HG03103 (cell line): ENCODE measurements at regions not wholly inside any gene's neighbourhood (a gene's known extent, or its start where the extent isn't known, plus 50 kb on each side); places are given as distances from the start of the nearest gene placed in this dataset.

Experiments used
- ATAC-seq: cut with Tn5 transposase; IDR thresholded peaks from one replicate; pipeline ENCODE4 v1.9.1; 2021; ENCODE audit warnings: low read depth; ENCODE audit not compliant: unreplicated experiment

GRCh38 chr6:92559003-92559402 is 860.4 kb downstream of the EPHA7 start:
- ATAC-seq = no peak

GRCh38 chr6:92550501-92550900 is 868.9 kb downstream of the EPHA7 start:
- no peak for ATAC-seq

DNA sequence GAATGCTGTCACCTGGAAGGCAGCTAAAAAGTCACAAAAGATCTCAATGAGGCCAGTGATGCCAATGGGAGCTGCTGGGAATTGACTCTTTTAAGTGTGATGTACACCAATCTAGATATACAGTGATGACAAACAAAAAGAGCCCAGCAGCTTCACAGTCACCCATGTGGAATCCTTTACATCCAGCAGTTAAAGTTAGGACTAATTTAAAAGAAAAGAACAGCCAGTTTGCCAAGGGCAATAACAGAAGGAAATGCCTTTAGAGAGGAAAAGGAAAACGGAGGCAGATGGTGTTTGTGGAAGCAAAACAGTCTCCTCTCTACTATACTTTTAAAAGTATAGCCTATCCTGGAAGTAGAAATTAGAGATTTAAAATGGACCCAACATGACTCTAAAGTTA is 873.5 kb downstream of the EPHA7 start:
- no peak for ATAC-seq

- ATAC-seq = no peak
Observed at GRCh38 chr6:92541448-92542060, 877.8 kb downstream of the EPHA7 start.

DNA sequence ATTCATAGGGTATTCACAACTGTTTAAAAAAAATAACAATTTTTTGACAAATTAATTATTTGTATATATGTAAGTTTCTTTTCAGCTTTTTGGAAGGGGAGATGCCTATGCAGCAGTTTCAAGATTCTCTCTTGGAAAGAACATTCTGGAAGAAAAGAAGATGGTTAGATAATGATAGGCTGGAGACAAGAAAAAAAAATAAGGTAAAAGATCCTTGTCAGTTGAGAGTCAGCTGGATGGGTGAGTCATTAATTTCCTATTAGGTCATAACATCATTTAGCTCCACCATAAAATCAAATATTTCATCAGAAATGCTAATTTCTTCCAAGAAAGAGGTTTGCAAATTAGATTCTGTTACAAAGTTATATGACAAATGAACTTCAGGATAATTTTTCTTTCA is 880.4 kb downstream of the EPHA7 start:
- no peak for ATAC-seq

- ATAC-seq = no peak
Observed at GRCh38 chr6:92538275-92538674, 881.1 kb downstream of the EPHA7 start.

- ATAC-seq = no peak
Observed at GRCh38 chr6:92534109-92534508, 885.2 kb downstream of the EPHA7 start.

DNA sequence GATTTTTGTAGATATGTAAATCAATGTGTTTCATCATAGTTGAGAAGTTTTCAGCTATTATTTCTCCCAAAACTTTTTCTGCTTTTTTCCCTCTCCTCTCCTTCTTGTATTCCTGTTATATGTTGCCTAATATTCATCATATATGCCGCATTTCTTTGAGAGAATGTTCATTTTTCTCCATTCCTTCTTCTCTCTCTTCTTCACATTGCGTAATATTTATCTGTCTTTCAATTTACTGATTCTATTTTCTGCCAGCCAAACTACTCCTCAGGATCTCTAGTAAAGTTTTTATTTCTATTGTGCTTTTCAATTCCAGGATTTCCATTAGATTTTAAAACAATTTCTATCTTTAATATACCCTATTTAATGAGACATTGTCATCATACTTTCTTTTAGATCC is 896.8 kb downstream of the EPHA7 start:
- ATAC-seq = no peak

DNA sequence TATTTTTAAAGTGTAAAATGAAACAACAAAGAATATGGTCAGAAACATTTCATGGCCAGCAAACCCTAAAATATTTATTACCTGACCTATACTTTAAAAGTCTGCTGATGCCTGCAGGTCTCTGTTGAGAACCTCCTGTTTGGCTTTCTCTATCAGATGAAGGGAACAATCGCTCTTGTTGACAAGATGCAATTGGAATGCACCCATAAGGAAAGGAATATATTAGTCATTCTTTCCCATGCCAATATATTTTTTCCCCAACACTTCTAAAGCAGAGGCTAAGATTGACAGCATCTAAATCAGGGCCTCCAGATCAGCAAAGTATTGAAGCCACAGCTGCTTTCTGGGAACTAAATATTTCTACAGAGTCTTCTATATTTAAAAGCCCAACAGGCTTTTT is 897.8 kb downstream of the EPHA7 start:
- no peak for ATAC-seq

- ATAC-seq = no peak
Observed at GRCh38 chr6:92510137-92510536, 909.2 kb downstream of the EPHA7 start.

GRCh38 chr6:92507552-92507951 is 911.8 kb downstream of the EPHA7 start:
- ATAC-seq = no peak

DNA sequence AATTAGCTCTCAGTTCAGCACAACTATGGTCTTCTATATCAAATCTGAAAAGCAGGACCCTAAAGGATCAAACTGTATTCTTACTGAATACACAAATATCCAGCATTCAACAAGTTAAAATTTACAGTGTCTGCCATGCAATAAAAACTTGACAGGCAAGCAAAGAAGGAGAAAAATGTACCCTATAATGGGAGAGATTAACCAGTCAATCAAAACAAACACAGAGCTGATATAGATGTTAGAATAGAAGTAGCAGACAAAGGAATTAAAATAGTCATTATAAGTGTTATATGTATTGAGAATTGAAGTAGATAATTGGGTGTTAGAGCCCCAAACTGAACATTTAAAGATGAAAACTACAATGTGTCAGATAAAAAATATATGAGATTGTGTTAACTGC is 914.9 kb downstream of the EPHA7 start:
- no peak for ATAC-seq

GRCh38 chr6:92497281-92497680 is 922.1 kb downstream of the EPHA7 start:
- no peak for ATAC-seq

DNA sequence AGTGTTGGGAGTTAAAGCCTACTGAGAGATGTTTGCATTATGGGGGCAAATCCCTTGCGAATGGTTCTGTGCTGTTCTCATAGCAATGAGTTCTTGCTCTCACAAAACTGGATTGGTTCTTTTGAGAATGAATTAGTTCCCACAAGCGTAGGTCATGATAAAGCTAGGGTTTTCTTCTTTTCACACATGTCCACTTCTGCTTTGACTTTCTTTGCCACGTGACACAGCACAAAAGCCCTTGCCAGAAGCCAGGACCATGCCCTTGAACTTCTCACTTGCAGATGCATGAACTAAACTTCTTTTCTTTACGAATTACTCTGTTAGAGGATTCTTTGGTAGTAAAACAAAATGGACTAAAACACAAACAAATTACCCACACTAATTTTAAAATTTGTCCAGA is 922.8 kb downstream of the EPHA7 start:
- no peak for ATAC-seq

- ATAC-seq = no peak
Observed at GRCh38 chr6:92495242-92495641, 924.1 kb downstream of the EPHA7 start.

- no peak for ATAC-seq
Observed at GRCh38 chr6:92485487-92485886, 933.9 kb downstream of the EPHA7 start.

DNA sequence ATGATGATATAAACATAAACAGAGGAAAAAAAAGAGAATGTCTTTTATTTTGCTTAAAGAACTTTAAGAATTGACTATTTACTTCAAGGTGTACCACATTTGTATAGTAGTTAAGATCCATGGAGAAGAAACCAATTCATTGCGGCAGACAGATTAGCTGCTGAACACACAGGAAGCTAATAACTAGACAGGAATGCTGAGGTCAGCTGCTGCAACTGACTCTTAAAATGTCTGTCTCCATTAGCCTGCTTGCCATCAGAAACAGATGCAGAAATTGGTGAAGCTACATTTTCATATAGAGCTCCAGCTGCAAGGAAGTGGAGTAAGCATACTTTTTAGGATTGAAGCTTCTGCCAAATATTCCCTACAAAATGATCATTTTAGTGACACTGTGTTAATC is 939.5 kb downstream of the EPHA7 start:
- ATAC-seq = no peak

DNA sequence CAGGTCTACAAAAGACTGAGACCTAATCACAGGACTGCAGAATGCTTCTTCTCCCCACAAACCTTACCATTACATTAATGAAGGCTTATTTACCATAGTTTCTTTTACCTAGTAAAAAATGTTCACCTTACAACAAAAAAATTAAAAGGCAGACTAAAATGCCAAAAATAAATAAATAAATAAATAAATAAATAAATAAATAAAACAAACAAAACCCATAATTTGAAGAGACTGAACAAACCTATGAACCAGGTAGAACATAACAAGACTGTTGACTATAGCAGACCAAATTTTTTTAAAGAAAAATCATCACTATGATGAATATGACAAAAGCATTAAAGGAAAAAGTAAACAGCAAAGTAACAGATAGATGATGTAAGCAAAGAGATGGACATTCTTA is 946.3 kb downstream of the EPHA7 start:
- no peak for ATAC-seq

DNA sequence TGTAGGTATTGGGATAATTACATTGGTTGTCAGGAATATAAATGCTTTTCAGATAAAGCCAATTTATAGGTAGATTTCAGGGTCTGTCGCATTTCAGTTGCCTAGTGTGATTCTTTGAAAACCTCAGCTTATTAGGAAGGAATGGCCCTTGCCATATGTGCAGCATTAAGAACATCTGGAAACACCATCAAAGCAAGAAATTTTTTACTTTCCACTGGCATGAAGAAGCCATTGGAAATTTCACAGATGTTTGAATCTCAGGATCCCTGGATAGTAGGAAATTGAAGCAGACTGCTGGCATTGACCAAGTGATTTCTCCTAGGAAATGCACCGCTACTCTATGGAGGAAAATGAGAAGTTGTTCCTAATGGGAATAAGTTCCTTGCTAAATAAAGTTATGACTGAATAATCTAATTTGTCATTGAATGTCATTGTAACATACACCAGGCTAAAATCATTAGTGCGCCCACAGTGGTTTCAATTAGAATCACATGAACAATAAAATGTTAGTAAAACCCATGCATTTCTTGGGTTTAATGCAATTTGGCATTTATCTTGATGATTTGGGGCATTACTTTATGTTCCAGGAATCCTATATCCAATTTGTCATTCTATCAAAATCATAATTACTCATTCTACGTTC is 950.1 kb downstream of the EPHA7 start:
- no peak for ATAC-seq

GRCh38 chr6:92468066-92468465 is 951.3 kb downstream of the EPHA7 start:
- no peak for ATAC-seq

- ATAC-seq = no peak
Observed at GRCh38 chr6:92460133-92460532, 959.2 kb downstream of the EPHA7 start.

GRCh38 chr6:92459606-92460005 is 959.8 kb downstream of the EPHA7 start:
- no peak for ATAC-seq

DNA sequence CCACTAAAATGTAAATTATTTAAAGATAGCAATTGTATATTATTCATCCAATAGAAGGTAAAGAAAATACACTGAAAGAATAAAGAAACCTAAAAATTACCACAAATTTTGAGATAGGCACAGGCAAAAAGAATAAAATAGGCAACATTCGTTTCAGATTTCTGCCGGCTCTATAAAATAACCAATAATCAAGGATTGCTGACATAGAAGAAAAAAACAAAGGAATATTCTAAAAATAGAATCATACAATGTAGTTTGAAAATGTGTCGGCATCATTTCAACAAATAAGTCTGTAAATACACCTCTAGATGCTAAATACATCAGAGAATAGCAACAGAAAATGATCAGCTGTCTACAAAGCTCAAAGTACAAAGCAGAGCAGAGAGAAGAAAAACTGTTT is 973.3 kb downstream of the EPHA7 start:
- ATAC-seq = no peak
